ENCODE measurements at regions not wholly inside any gene's neighbourhood (a gene's known extent, or its start where the extent isn't known, plus 50 kb on each side); places are given as distances from the start of the nearest gene placed in this dataset.

- no peak for TF ChIP-seq EZH2phosphoT487 (IDR thresholded peaks at IDR 0.05; ENCODE audit: borderline replicate concordance, low read length)
- TF ChIP-seq CTCF (IDR thresholded peaks at IDR 0.05; ENCODE audit: low read depth, low read length, poor library complexity, severe bottlenecking) = no peak
- H3K9me3 ChIP-seq (ENCODE audit: control insufficient read depth, insufficient read depth, low read length) = no peaks in the 10 kb centered on the region
- no peak overlapping the region for H3K4me3 ChIP-seq (ENCODE audit: low read length)
- H4K20me1 ChIP-seq (ENCODE audit: control insufficient read depth, insufficient read depth, low read depth, low read length) = no peaks in the 10 kb centered on the region
- no peaks in the 10 kb centered on the region for H3K4me1 ChIP-seq (ENCODE audit: control insufficient read depth, low read length)
- no peaks in the 10 kb centered on the region for H3K9me2 ChIP-seq (replicated peaks; ENCODE audit: control insufficient read depth, low read length)
- H3F3A ChIP-seq (ENCODE audit: control insufficient read depth, insufficient read depth) = no peaks in the 10 kb centered on the region
- no peaks in the 10 kb centered on the region for H3K36me3 ChIP-seq (ENCODE audit: control insufficient read depth, low read length)
- no peak overlapping the region for H3K27ac ChIP-seq (ENCODE audit: low read depth, low read length)
- no peak overlapping the region for H3K4me2 ChIP-seq (ENCODE audit: low read length)
- peaks cover 5% of the 10 kb centered on the region for H3K27me3 ChIP-seq (ENCODE audit: control insufficient read depth, low read length)
- no peaks in the 10 kb centered on the region for H3K79me2 ChIP-seq (ENCODE audit: control insufficient read depth, low read length)
Measured at GRCh38 chr2:196441527-196441926, 198.0 kb upstream of the CCDC150 start.

GRCh38 chr2:196442211-196442610, 197.3 kb upstream of the CCDC150 start:
- no peak for TF ChIP-seq CTCF (IDR thresholded peaks at IDR 0.05; ENCODE audit: low read depth, low read length, poor library complexity, severe bottlenecking)
- TF ChIP-seq EZH2phosphoT487 (IDR thresholded peaks at IDR 0.05; ENCODE audit: borderline replicate concordance, low read length) = no peak
- H3K79me2 ChIP-seq (ENCODE audit: control insufficient read depth, low read length) = no peaks in the 10 kb centered on the region
- no peak overlapping the region for H3K4me2 ChIP-seq (ENCODE audit: low read length)
- no peaks in the 10 kb centered on the region for H4K20me1 ChIP-seq (ENCODE audit: control insufficient read depth, insufficient read depth, low read depth, low read length)
- peaks cover 5% of the 10 kb centered on the region for H3K27me3 ChIP-seq (ENCODE audit: control insufficient read depth, low read length)
- no peaks in the 10 kb centered on the region for H3K36me3 ChIP-seq (ENCODE audit: control insufficient read depth, low read length)
- H3K27ac ChIP-seq (ENCODE audit: low read depth, low read length) = no peak overlapping the region
- no peak overlapping the region for H3K4me3 ChIP-seq (ENCODE audit: low read length)
- H3F3A ChIP-seq (ENCODE audit: control insufficient read depth, insufficient read depth) = no peaks in the 10 kb centered on the region
- H3K9me2 ChIP-seq (replicated peaks; ENCODE audit: control insufficient read depth, low read length) = no peaks in the 10 kb centered on the region
- H3K4me1 ChIP-seq (ENCODE audit: control insufficient read depth, low read length) = no peaks in the 10 kb centered on the region
- no peaks in the 10 kb centered on the region for H3K9me3 ChIP-seq (ENCODE audit: control insufficient read depth, insufficient read depth, low read length)

- no peaks in the 10 kb centered on the region for H3K79me2 ChIP-seq (ENCODE audit: control insufficient read depth, low read length)
- H3K9me3 ChIP-seq (ENCODE audit: control insufficient read depth, insufficient read depth, low read length) = no peaks in the 10 kb centered on the region
- H3K36me3 ChIP-seq (ENCODE audit: control insufficient read depth, low read length) = no peaks in the 10 kb centered on the region
- TF ChIP-seq EZH2phosphoT487 (IDR thresholded peaks at IDR 0.05; ENCODE audit: borderline replicate concordance, low read length) = no peak
- no peak for TF ChIP-seq CTCF (IDR thresholded peaks at IDR 0.05; ENCODE audit: low read depth, low read length, poor library complexity, severe bottlenecking)
- no peak overlapping the region for H3K4me3 ChIP-seq (ENCODE audit: low read length)
- H3K4me2 ChIP-seq (ENCODE audit: low read length) = no peak overlapping the region
- no peaks in the 10 kb centered on the region for H3F3A ChIP-seq (ENCODE audit: control insufficient read depth, insufficient read depth)
- no peaks in the 10 kb centered on the region for H3K4me1 ChIP-seq (ENCODE audit: control insufficient read depth, low read length)
- peaks cover 11% of the 10 kb centered on the region for H3K27me3 ChIP-seq (ENCODE audit: control insufficient read depth, low read length)
- no peaks in the 10 kb centered on the region for H3K9me2 ChIP-seq (replicated peaks; ENCODE audit: control insufficient read depth, low read length)
- H3K27ac ChIP-seq (ENCODE audit: low read depth, low read length) = no peak overlapping the region
- no peaks in the 10 kb centered on the region for H4K20me1 ChIP-seq (ENCODE audit: control insufficient read depth, insufficient read depth, low read depth, low read length)
Measured at GRCh38 chr2:196444442-196444841, 195.1 kb upstream of the CCDC150 start.

- no peak overlapping the region for H3K27ac ChIP-seq (ENCODE audit: low read depth, low read length)
- no peaks in the 10 kb centered on the region for H3K4me1 ChIP-seq (ENCODE audit: control insufficient read depth, low read length)
- no peak for TF ChIP-seq CTCF (IDR thresholded peaks at IDR 0.05; ENCODE audit: low read depth, low read length, poor library complexity, severe bottlenecking)
- no peak for TF ChIP-seq EZH2phosphoT487 (IDR thresholded peaks at IDR 0.05; ENCODE audit: borderline replicate concordance, low read length)
- no peaks in the 10 kb centered on the region for H3K9me3 ChIP-seq (ENCODE audit: control insufficient read depth, insufficient read depth, low read length)
- no peaks in the 10 kb centered on the region for H3K36me3 ChIP-seq (ENCODE audit: control insufficient read depth, low read length)
- no peak overlapping the region for H3K4me2 ChIP-seq (ENCODE audit: low read length)
- H3K27me3 ChIP-seq (ENCODE audit: control insufficient read depth, low read length) = peaks cover 7% of the 10 kb centered on the region
- H3K79me2 ChIP-seq (ENCODE audit: control insufficient read depth, low read length) = no peaks in the 10 kb centered on the region
- no peak overlapping the region for H3K4me3 ChIP-seq (ENCODE audit: low read length)
- no peaks in the 10 kb centered on the region for H3K9me2 ChIP-seq (replicated peaks; ENCODE audit: control insufficient read depth, low read length)
- no peaks in the 10 kb centered on the region for H4K20me1 ChIP-seq (ENCODE audit: control insufficient read depth, insufficient read depth, low read depth, low read length)
- no peaks in the 10 kb centered on the region for H3F3A ChIP-seq (ENCODE audit: control insufficient read depth, insufficient read depth)
Measured at GRCh38 chr2:196445991-196446390, 193.5 kb upstream of the CCDC150 start.

Measured in DOHH2 (cell line).